ENCODE measurements at regions not wholly inside any gene's neighbourhood (a gene's known extent, or its start where the extent isn't known, plus 50 kb on each side); places are given as distances from the start of the nearest gene placed in this dataset.

- H3K27ac Mint-ChIP-seq: no peak overlapping the region
- H3K9me3 Mint-ChIP-seq: peaks cover 3% of the 10 kb centered on the region
- H3K4me1 Mint-ChIP-seq: no peaks in the 10 kb centered on the region
- H3K27me3 Mint-ChIP-seq: no peaks in the 10 kb centered on the region
- H3K4me3 Mint-ChIP-seq: no peak overlapping the region
- no peaks in the 10 kb centered on the region for H3K36me3 Mint-ChIP-seq
- no peak for DNase-seq
Measured at GRCh38 chr1:4856396-4856795, 202.0 kb downstream of the AJAP1 start.

- Mint-ChIP-seq H3K4me1 (no peaks in the 10 kb centered on the region), H3K9me3 (no peaks in the 10 kb centered on the region), H3K36me3 (no peaks in the 10 kb centered on the region), H3K27ac (no peak overlapping the region), H3K4me3 (no peak overlapping the region), H3K27me3 (no peaks in the 10 kb centered on the region)
- no peak for DNase-seq
Measured at GRCh38 chr1:4854367-4854766, 200.0 kb downstream of the AJAP1 start.

GRCh38 chr1:4853904-4854303 lies 199.5 kb downstream of the AJAP1 start:
- no peaks in the 10 kb centered on the region for H3K36me3 Mint-ChIP-seq
- H3K27ac Mint-ChIP-seq: no peak overlapping the region
- no peaks in the 10 kb centered on the region for H3K9me3 Mint-ChIP-seq
- H3K4me1 Mint-ChIP-seq: no peaks in the 10 kb centered on the region
- no peak for DNase-seq
- H3K4me3 Mint-ChIP-seq: no peak overlapping the region
- H3K27me3 Mint-ChIP-seq: no peaks in the 10 kb centered on the region

- H3K4me3 Mint-ChIP-seq: no peak overlapping the region
- H3K27ac Mint-ChIP-seq: no peak overlapping the region
- no peak for DNase-seq
- no peaks in the 10 kb centered on the region for H3K36me3 Mint-ChIP-seq
- no peaks in the 10 kb centered on the region for H3K9me3 Mint-ChIP-seq
- H3K27me3 Mint-ChIP-seq: no peaks in the 10 kb centered on the region
- no peaks in the 10 kb centered on the region for H3K4me1 Mint-ChIP-seq
Measured at GRCh38 chr1:4851385-4852065, 197.1 kb downstream of the AJAP1 start.

- no peaks in the 10 kb centered on the region for H3K4me1 Mint-ChIP-seq
- no peak for DNase-seq
- no peaks in the 10 kb centered on the region for H3K36me3 Mint-ChIP-seq
- H3K4me3 Mint-ChIP-seq: no peak overlapping the region
- H3K27me3 Mint-ChIP-seq: peaks cover 3% of the 10 kb centered on the region
- H3K9me3 Mint-ChIP-seq: no peaks in the 10 kb centered on the region
- no peak overlapping the region for H3K27ac Mint-ChIP-seq
Measured at GRCh38 chr1:4848431-4848830, 194.0 kb downstream of the AJAP1 start.

DNA sequence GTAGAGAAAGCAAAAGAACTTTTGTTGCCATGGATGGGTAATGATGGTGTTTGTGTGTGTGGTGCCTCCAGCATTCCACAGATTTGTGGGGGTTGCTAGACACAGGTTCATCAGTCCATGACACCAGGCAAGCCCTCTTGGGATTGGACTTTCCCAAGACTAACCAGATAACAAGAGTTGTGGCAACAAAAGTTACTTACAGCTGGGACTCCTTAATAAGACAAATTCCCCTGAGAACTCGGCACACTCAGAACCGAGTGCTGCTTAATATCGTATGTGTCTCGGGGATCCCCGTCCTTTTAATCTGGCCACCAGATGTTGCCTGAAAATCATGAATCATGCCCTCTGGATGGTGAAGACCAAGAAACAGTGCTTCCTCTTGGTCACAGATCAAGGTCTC lies 193.3 kb downstream of the AJAP1 start:
- Mint-ChIP-seq H3K27me3 (peaks cover 3% of the 10 kb centered on the region), H3K4me1 (no peaks in the 10 kb centered on the region), H3K9me3 (no peaks in the 10 kb centered on the region), H3K27ac (no peak overlapping the region), H3K4me3 (no peak overlapping the region), H3K36me3 (no peaks in the 10 kb centered on the region)
- no peak for DNase-seq
